ENCODE measurements at regions not wholly inside any gene's neighbourhood (a gene's known extent, or its start where the extent isn't known, plus 50 kb on each side); places are given as distances from the start of the nearest gene placed in this dataset.

DNA sequence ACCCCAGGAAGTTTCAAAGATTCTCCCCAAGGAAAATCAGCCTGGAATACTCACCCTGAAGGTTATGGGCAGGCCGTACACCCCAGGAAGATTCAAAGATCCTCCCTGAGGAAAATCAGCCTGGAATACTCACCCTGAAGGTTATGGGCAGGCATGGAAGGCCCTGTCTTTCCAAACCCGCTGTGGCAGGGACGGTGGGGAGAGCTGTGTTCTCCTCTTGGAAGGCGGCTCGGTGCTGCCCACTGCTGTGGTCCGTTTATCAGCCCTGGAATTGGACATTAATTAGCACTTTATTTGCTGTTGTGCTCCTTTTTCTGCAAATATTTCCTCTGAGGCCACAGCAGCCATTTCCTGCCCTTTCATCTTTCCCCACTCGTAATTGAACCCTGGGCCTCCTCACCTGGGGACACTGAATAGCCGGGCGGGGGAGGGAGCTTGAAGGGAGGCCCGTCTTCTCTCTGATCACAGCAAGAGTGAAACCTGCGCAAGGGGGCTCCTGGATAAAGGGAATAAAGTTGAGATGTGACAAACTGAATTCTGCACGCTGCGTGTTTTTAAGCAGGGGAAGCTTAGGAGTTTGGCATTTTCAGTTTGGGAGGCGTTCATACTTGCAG, 308.7 kb upstream of the SALL3 start:
- Histone ChIP-seq H3K36me3 (ENCODE audit: insufficient read depth) (no peaks in the 10 kb centered on the region), H3K27ac (no peak overlapping the region), H3K9ac (no peak overlapping the region), H4K20me1 (ENCODE audit: insufficient read depth) (no peaks in the 10 kb centered on the region), H3K4me3 (IDR thresholded peaks at IDR 0.05; ENCODE audit: insufficient read depth, low read depth, low read length) (no peak overlapping the region), H3K4me2 (no peak overlapping the region), H3K27me3 (ENCODE audit: insufficient read depth, low read depth) (no peaks in the 10 kb centered on the region), H3K79me2 (ENCODE audit: insufficient read depth, low read depth) (no peaks in the 10 kb centered on the region), H2AFZ (ENCODE audit: low read depth) (no peak overlapping the region), H3K4me1 (ENCODE audit: low read depth, poor library complexity, severe bottlenecking) (no peaks in the 10 kb centered on the region)
- TF ChIP-seq, protein P1, sequence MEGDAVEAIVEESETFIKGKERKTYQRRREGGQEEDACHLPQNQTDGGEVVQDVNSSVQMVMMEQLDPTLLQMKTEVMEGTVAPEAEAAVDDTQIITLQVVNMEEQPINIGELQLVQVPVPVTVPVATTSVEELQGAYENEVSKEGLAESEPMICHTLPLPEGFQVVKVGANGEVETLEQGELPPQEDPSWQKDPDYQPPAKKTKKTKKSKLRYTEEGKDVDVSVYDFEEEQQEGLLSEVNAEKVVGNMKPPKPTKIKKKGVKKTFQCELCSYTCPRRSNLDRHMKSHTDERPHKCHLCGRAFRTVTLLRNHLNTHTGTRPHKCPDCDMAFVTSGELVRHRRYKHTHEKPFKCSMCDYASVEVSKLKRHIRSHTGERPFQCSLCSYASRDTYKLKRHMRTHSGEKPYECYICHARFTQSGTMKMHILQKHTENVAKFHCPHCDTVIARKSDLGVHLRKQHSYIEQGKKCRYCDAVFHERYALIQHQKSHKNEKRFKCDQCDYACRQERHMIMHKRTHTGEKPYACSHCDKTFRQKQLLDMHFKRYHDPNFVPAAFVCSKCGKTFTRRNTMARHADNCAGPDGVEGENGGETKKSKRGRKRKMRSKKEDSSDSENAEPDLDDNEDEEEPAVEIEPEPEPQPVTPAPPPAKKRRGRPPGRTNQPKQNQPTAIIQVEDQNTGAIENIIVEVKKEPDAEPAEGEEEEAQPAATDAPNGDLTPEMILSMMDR (conservative IDR thresholded peaks at IDR 0.05; ENCODE audit: low read depth, low read length): no peak

GRCh38 chr18:78671551-78671950, 308.1 kb upstream of the SALL3 start:
- H3K4me1 ChIP-seq (ENCODE audit: low read depth, poor library complexity, severe bottlenecking): no peaks in the 10 kb centered on the region
- TF ChIP-seq, protein P1 (conservative IDR thresholded peaks at IDR 0.05; ENCODE audit: low read depth, low read length): no peak
- H3K4me2 ChIP-seq: no peak overlapping the region
- H3K9ac ChIP-seq: no peak overlapping the region
- H3K27ac ChIP-seq: no peak overlapping the region
- no peaks in the 10 kb centered on the region for H3K79me2 ChIP-seq (ENCODE audit: insufficient read depth, low read depth)
- no peak overlapping the region for H2AFZ ChIP-seq (ENCODE audit: low read depth)
- no peaks in the 10 kb centered on the region for H3K27me3 ChIP-seq (ENCODE audit: insufficient read depth, low read depth)
- H3K4me3 ChIP-seq (IDR thresholded peaks at IDR 0.05; ENCODE audit: insufficient read depth, low read depth, low read length): no peak overlapping the region
- H3K36me3 ChIP-seq (ENCODE audit: insufficient read depth): no peaks in the 10 kb centered on the region
- H4K20me1 ChIP-seq (ENCODE audit: insufficient read depth): no peaks in the 10 kb centered on the region

GRCh38 chr18:78672862-78673446, 306.7 kb upstream of the SALL3 start:
- H3K79me2 ChIP-seq (ENCODE audit: insufficient read depth, low read depth): no peaks in the 10 kb centered on the region
- H3K4me3 ChIP-seq (IDR thresholded peaks at IDR 0.05; ENCODE audit: insufficient read depth, low read depth, low read length): no peak overlapping the region
- no peaks in the 10 kb centered on the region for H3K27me3 ChIP-seq (ENCODE audit: insufficient read depth, low read depth)
- H3K36me3 ChIP-seq (ENCODE audit: insufficient read depth): no peaks in the 10 kb centered on the region
- H2AFZ ChIP-seq (ENCODE audit: low read depth): no peak overlapping the region
- TF ChIP-seq, protein P1 (conservative IDR thresholded peaks at IDR 0.05; ENCODE audit: low read depth, low read length): no peak
- no peaks in the 10 kb centered on the region for H4K20me1 ChIP-seq (ENCODE audit: insufficient read depth)
- H3K4me2 ChIP-seq: no peak overlapping the region
- H3K4me1 ChIP-seq (ENCODE audit: low read depth, poor library complexity, severe bottlenecking): no peaks in the 10 kb centered on the region
- H3K9ac ChIP-seq: no peak overlapping the region
- no peak overlapping the region for H3K27ac ChIP-seq

DNA sequence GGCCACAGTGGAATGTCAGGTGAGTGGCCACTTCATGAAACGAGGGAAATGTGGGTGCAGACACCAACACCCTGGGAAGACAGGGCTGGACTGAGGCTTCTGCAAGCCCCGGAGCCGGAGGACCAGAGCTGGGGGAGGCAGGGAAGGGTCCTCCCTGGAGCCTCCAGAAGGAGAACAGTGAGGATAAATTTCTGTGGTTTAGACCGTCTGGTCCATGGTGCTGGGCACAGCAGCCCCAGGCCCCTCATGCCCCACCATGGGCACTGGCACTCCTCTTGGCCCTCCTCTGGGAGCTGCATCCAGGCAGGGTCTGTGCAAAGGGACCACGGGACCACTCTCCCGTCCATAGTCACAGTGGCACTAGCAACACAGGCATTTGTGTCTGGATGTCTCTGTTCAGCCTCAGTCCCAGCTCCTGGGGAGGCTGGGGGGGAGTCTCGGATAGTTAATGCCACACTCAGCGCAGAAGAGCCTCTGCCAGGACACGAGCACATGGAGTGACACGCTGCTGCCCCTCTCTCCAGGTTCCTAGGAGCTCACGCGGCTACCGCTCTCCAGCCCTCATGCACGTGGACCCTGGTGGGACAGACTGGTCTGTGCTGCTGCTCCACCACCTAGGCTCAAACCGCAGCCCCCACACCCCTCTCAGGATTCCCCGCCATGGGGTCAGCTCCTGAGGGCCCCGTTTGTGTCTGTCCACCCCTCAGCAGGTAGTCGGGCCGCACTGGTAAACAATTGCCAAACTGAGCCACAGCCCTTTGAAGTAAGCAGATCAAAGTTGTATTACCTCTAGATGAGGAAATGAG, 305.9 kb upstream of the SALL3 start:
- Histone ChIP-seq H3K9ac (no peak overlapping the region), H4K20me1 (ENCODE audit: insufficient read depth) (no peaks in the 10 kb centered on the region), H3K4me3 (IDR thresholded peaks at IDR 0.05; ENCODE audit: insufficient read depth, low read depth, low read length) (no peak overlapping the region), H3K27ac (no peak overlapping the region), H3K79me2 (ENCODE audit: insufficient read depth, low read depth) (no peaks in the 10 kb centered on the region), H3K4me1 (ENCODE audit: low read depth, poor library complexity, severe bottlenecking) (no peaks in the 10 kb centered on the region), H2AFZ (ENCODE audit: low read depth) (no peak overlapping the region), H3K27me3 (ENCODE audit: insufficient read depth, low read depth) (no peaks in the 10 kb centered on the region), H3K4me2 (no peak overlapping the region), H3K36me3 (ENCODE audit: insufficient read depth) (no peaks in the 10 kb centered on the region)
- TF ChIP-seq, protein P1 (conservative IDR thresholded peaks at IDR 0.05; ENCODE audit: low read depth, low read length): no peak

Data from KMS-11 (cell line).